GM10248 (cell line): ENCODE measurements at regions not wholly inside any gene's neighbourhood (a gene's known extent, or its start where the extent isn't known, plus 50 kb on each side); places are given as distances from the start of the nearest gene placed in this dataset.

Experiments
- CTCF ChIA-PET: fragments of 300-600 bp; sonication (Branson Sonifier 250); formaldehyde crosslinking; extraction: SDS; loops from one replicate; lab custom pipeline; 2021; ENCODE audit warnings: antibody characterized with exemption; lab: Yijun Ruan, JAX
- POLR2A ChIA-PET: fragments of 350-650 bp; sonication (Branson Sonifier 250); formaldehyde crosslinking; extraction: SDS; loops from one replicate; lab custom pipeline; 2020; ENCODE audit warnings: antibody characterized with exemption; lab: Yijun Ruan, JAX
- DNase-seq: peaks from one replicate; pipeline ENCODE4 v3.0.0; 2012; ENCODE audit errors: extremely low spot score
- TF ChIP-seq, protein P1 (sequence below): IDR thresholded peaks from 2 replicates; pipeline ENCODE4 v1.5.1; 2012; ENCODE audit warnings: mild to moderate bottlenecking, low read depth; ENCODE audit errors: extremely low read depth, missing control alignments, control extremely low read depth

DNA sequence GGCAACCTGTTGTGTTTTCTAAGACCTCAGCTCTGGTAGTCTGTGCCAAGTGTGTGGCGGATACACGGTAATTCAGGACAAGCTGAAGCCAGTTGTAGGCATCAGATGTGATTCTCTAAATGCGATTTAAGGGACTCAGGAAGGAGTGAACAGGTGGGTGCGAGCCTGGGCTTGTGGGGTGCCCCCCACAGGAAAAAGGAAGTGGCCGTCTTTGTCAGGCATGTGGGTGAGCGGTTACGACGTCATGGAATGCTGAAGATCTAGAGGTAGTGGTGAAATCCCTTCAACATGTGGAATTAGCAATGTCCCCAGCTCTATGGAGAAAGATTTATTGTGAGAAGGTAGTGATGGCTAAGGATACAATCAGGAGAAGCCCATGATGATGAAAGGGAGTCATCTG is 95.1 kb upstream of the EXOC2 start:
- ChIA-PET CTCF (interaction anchor here (0.9 to 4.0 kb wide), 8 partner anchors 10 to 637 kb away, joined by 3 to 21 read pairs (median 4); no protein-coding TSS in a partner anchor), POLR2A (no interaction called here)
- TF ChIP-seq, protein P1, sequence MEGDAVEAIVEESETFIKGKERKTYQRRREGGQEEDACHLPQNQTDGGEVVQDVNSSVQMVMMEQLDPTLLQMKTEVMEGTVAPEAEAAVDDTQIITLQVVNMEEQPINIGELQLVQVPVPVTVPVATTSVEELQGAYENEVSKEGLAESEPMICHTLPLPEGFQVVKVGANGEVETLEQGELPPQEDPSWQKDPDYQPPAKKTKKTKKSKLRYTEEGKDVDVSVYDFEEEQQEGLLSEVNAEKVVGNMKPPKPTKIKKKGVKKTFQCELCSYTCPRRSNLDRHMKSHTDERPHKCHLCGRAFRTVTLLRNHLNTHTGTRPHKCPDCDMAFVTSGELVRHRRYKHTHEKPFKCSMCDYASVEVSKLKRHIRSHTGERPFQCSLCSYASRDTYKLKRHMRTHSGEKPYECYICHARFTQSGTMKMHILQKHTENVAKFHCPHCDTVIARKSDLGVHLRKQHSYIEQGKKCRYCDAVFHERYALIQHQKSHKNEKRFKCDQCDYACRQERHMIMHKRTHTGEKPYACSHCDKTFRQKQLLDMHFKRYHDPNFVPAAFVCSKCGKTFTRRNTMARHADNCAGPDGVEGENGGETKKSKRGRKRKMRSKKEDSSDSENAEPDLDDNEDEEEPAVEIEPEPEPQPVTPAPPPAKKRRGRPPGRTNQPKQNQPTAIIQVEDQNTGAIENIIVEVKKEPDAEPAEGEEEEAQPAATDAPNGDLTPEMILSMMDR = no peak
- no peak for DNase-seq

DNA sequence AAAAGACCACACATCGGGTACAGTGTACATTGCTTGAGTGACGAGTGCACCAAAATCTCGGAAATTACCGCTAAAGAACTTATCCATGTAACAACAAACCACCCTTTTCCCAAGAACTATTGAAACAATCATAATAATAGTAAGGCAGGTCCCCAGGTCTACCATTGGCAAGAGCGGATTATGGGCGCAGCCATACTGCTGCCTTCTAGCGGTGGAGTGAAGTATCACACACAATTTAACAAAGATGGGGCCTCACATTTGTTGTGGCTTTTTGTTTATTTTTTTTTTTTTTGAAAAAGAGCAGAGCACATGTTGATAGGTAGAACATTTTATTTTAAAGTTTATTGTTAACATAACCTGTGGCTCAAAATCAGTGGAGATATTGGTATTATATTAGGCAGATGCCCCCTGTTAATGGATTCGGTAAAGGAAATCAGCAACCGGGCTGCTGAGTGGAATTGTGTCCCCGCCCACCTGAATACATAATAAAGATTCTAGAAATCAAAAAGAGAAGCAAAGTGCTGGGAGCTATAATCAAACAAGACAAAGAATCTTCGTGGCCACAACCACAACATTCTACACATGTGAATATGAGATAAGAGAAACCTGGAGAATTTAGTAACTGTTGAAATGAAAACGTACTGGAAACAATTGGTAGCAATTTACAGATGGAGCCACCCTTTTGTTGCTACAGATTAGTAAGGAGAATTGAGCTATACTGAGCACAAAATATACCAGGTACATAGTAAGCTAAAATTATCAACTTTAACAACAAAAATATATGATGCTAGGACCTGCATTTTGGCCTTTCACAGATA is 94.2 kb upstream of the EXOC2 start:
- TF ChIP-seq, protein P1 = peak; percentile 47

DNA sequence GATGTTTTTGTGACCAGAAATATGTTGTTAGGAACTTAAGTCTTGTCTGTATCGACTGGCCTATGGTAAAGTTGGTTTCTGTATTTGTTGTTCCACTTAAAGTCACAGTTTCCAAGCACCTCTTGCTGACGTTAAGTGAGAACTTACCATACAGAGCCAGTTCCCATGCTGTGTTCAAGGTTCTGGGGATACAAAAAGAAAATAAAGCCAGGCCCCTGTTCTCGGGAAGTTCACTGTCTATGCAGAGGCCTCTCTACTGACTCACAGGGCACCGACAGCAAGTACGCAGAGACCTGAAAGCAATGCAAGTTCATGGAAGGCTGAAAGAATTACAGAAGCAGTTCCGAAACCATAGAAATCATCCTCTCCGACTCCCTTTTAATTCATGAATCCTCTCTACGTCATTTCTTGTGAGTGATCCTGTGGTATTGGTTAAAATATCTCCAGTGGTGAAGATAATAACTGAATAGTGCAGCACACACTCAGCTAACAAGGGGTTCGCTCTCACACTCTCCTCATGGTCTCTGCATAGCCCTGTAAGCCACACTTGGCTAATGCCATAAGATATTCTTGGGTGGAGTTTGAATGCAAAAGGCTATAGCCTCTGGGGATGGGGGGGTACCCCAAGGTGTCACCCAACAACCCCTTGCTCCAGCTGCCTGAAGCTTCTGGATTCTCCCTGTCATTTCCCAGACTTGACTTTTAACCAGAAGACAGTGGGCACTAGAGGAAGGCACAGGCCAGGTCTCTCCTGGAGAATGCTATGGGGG is 91.2 kb upstream of the EXOC2 start:
- no peak for DNase-seq
- ChIA-PET POLR2A (no interaction called here), CTCF (interaction anchor here (1.1 to 1.2 kb wide), 2 partner anchors 192 to 597 kb away, joined by 3 read pairs; no protein-coding TSS in a partner anchor)
- TF ChIP-seq, protein P1 = no peak

More for the DNA sequence above, 94.2 kb upstream of the EXOC2 start:
- DNase-seq = peak; percentile 48
- CTCF ChIA-PET = interaction anchor here (0.9 to 4.0 kb wide), 7 partner anchors 11 to 638 kb away, joined by 3 to 21 read pairs (median 4); no protein-coding TSS in a partner anchor
- POLR2A ChIA-PET = no interaction called here

DNA sequence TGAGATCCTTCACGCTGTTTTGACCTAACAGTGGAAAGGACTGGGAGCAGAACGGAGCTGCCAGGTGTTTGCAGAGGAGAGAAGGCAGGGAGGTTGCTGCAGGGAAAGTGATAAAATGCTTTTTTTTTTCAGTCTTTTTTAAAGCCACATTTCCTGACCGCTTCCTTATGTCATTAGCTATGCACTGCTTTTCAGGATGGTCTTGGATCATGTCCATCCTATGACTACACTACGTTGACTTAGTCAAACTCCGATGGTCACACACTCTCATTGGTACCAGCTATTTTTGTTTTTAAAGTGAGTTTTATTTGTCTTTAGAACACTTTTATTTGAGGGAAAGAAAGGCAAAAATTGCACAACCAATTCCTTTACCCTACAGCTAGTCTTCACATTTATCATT is 89.2 kb upstream of the EXOC2 start:
- POLR2A ChIA-PET = no interaction called here
- no peak for DNase-seq
- TF ChIP-seq, protein P1 = no peak
- CTCF ChIA-PET = interaction anchor here (1.3 to 1.9 kb wide), 3 partner anchors 10 to 189 kb away, joined by 3 to 7 read pairs (median 3); no protein-coding TSS in a partner anchor

DNA sequence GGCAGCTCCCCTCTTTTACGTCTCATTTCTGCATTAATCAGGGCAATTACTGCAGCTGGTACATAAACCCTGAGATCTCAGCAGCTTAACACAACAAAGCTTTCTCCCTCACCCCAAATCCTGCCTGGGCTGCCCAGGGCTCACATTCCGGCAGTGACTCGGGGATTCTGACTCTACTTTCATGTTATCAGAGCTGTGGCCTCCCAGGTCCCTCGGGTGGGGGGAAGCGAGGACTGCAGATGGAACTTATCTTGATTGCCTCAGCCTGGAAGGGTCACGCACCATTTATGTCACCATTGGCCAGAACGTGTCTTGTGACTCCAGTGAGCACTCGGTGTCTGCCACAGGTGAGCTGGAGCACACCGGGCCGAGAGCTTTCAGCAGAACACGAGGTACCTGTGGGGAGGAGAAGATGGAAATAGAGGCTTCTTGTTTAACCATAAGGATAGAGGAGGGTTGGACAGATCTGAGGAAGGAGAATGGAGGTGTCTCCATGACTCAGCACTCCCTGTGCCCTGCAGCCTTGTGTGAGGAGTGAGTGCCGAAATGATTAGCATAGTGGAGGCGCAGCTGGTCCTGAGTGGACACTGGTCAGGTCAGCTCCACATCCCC is 88.5 kb upstream of the EXOC2 start:
- POLR2A ChIA-PET = no interaction called here
- TF ChIP-seq, protein P1 = no peak
- DNase-seq = no peak
- CTCF ChIA-PET = interaction anchor here (1.0 to 1.9 kb wide), 4 partner anchors 11 to 188 kb away, joined by 3 to 7 read pairs (median 3); no protein-coding TSS in a partner anchor

DNA sequence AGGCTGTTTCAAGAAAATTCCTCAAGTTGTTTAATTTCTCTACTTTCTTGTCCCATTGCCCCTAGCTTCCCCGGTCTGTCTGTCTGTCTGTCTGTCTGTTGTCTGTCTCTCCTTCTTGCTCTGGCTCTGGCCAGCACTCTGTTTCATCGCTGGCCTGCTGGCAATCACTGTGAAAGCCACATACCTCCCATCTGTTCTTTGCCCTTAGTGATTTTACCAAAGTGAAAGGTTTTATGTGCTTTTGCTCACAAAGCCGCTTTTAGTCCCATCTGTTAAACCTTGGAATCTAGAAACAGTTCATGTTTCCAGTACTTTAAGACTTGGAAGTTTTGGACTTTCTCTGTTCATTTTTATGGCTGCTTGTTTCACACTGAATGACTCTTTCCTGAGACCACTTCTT is 87.8 kb upstream of the EXOC2 start:
- TF ChIP-seq, protein P1 = no peak
- ChIA-PET CTCF (interaction anchor here (1.0 to 1.9 kb wide), 2 partner anchors 61 to 187 kb away, joined by 3 to 7 read pairs; no protein-coding TSS in a partner anchor), POLR2A (no interaction called here)
- no peak for DNase-seq
